ENCODE measurements at regions not wholly inside any gene's neighbourhood (a gene's known extent, or its start where the extent isn't known, plus 50 kb on each side); places are given as distances from the start of the nearest gene placed in this dataset.

DNA sequence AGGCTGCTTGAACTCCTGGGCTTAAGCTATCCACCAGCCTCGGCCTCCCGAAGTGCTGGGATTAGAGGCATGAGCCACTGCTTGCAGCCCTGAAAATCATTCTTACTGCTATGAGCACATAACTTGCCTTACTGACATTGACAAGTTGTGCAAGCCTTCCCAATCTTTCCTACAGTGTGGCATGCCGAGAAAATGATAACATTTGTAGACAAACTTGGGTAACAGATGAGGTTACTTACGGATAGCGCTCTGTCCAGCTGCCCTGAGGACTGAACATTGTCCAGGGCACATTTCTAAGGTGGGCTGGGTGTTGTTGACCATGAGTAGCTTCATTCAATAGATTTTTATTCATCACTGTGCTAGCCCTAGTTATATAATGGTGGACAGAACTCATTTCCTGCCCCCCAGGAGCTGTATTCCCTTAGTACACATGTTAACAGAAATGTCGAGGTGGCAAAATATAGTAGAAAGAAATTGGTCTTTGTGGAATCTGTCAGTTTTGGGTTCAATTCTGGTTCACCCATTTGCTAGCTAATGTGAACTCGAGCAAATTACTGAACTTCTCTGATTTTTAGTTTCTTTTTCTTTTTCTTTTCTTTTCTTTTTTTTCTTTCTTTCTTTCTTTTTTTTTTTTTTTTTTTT lies 118.4 kb upstream of the AKIRIN2 start:
- TF ChIP-seq, protein P1, sequence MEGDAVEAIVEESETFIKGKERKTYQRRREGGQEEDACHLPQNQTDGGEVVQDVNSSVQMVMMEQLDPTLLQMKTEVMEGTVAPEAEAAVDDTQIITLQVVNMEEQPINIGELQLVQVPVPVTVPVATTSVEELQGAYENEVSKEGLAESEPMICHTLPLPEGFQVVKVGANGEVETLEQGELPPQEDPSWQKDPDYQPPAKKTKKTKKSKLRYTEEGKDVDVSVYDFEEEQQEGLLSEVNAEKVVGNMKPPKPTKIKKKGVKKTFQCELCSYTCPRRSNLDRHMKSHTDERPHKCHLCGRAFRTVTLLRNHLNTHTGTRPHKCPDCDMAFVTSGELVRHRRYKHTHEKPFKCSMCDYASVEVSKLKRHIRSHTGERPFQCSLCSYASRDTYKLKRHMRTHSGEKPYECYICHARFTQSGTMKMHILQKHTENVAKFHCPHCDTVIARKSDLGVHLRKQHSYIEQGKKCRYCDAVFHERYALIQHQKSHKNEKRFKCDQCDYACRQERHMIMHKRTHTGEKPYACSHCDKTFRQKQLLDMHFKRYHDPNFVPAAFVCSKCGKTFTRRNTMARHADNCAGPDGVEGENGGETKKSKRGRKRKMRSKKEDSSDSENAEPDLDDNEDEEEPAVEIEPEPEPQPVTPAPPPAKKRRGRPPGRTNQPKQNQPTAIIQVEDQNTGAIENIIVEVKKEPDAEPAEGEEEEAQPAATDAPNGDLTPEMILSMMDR (conservative IDR thresholded peaks at IDR 0.05; ENCODE audit: low read depth, low read length) = no peak
- no peak for DNase-seq (ENCODE audit: low read depth)

DNA sequence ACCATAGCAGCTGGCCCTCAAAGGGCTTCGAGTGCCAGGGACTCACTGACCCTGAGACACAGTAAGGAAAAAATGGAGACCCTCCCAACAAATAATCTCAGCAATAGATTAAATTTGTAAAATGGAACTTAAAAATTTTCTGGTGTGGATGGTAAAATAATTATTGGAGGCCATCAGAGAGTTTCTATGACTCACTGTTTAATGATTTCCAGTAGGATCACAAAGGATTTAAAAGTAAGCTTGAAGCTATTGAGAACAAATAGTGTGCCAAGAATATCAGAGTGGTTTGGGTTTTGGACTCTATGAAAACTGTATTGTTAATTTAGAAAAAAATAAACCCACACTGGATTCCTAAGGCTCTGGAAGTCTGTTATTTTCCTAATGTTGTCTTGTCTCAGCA lies 115.2 kb upstream of the AKIRIN2 start:
- TF ChIP-seq, protein P1 (conservative IDR thresholded peaks at IDR 0.05; ENCODE audit: low read depth, low read length) = no peak
- DNase-seq (ENCODE audit: low read depth) = peak; percentile 23
- no peak overlapping the region for H3K4me3 ChIP-seq (ENCODE audit: low read length)

More for the DNA sequence above, 118.4 kb upstream of the AKIRIN2 start:
- H3K4me3 ChIP-seq (ENCODE audit: low read length) = no peak overlapping the region

DNA sequence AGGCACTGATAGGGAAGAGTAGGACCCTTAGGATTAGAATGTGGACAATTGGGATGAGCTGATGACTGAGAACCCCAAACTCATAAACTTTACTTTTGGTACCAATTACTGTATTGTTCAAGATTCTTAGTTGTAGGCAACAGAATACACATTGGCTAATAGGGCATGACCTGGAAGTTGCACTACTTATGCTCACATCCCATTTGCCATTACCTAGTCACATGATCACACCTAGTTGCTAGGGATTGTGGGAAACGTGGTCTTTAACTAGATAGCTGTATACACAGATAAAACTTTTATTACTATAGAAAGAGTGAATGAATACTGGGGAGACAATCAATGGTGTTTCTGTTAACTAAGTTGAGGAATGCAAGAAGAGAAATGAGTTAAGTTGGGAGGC lies 113.4 kb upstream of the AKIRIN2 start:
- TF ChIP-seq, protein P1 (conservative IDR thresholded peaks at IDR 0.05; ENCODE audit: low read depth, low read length) = no peak
- DNase-seq (ENCODE audit: low read depth) = no peak
- H3K4me3 ChIP-seq (ENCODE audit: low read length) = no peak overlapping the region

DNA sequence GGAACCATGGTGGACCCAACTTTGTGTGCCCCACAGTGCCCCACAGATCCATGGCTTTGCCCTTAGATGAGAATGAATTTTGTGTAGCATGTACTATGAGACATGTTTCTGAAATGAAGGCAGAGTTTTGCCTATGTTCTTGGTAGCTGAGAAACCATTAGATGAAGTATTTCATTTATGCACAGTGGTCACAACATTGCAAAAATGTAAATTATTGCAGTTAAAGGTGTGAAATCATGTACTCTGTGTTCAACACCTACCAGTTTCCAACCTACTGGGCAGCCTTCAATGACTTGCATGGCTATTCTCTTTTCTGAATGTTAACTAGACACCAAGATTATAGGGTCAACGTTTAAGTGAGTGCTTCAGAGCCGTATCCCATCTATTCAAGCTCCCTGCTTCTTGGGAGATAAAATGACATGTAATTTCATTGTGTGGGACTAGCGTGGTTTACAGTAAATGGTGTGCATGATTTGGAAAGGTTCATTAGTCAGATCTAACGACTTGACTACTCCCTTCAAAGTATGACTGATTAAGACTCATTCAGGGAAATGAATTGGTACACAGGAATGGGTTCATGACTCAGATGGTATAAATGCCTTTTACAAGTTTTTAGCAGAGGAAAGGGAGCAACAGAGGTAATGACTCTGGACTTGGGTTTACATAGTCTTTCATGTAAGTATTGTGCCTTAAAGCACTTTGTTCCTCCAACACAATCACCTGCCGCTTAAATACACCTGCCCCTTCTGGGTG lies 106.1 kb upstream of the AKIRIN2 start:
- TF ChIP-seq, protein P1 (conservative IDR thresholded peaks at IDR 0.05; ENCODE audit: low read depth, low read length) = no peak
- H3K4me3 ChIP-seq (ENCODE audit: low read length) = no peak overlapping the region
- DNase-seq (ENCODE audit: low read depth) = no peak

DNA sequence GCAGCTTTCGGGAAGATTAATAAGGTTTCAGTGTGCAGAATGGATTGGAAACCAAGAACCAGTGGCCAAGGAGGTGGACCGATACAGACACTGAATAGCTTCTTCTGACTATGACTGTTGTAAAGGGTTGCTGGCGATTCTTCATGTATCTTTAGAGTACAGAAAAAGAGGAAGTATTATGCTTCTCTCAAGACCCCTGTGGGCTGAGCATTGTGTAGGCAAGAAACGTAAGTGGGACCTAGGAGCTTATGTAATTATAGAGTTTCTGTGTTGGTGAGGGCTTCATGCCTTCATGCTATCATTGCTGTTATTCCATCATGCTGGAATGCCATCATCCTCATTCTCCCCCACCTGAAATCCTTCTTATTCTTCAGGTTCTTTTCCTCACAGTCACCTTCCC lies 105.4 kb upstream of the AKIRIN2 start:
- H3K4me3 ChIP-seq (ENCODE audit: low read length) = no peak overlapping the region
- no peak for DNase-seq (ENCODE audit: low read depth)
- TF ChIP-seq, protein P1 (conservative IDR thresholded peaks at IDR 0.05; ENCODE audit: low read depth, low read length) = no peak

DNA sequence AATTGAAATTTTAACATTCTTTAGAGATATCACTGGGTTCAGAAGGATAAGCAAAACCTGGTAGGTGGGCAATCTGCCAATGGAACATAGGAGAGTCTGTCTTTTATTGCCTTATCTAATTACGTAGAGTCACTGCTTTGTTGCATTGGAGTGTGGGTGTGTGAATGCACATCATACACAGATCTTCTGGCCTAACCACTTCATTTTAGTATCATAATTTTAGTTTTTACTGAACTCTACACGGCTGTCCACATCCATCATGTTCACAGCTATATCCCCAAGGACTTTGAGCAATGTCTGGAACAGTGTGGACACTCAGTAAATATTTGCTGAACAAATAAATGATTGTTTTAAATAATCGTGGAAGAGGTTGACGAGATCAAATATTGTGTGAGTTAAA lies 104.6 kb upstream of the AKIRIN2 start:
- DNase-seq (ENCODE audit: low read depth) = no peak
- no peak overlapping the region for H3K4me3 ChIP-seq (ENCODE audit: low read length)
- TF ChIP-seq, protein P1 (conservative IDR thresholded peaks at IDR 0.05; ENCODE audit: low read depth, low read length) = no peak

DNA sequence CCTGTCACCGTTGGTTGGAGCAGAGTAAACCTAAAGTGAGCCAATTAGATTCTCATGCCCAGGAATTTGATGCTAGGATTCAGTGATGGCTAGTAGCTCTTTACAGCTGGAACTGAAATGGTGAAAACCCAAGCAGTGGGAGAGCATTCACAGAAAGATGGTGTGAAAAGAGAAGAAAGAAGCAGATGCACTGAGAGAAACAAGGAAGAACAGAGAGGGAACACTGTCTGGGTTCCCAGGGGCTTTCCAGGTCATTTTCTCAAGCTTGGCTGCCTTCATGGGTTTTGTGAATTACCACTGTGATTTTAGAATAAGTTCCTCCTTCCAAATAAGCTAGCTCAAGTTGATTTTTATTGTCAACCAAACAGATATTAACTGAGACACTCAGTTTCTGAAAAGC lies 104.1 kb upstream of the AKIRIN2 start:
- no peak overlapping the region for H3K4me3 ChIP-seq (ENCODE audit: low read length)
- no peak for DNase-seq (ENCODE audit: low read depth)
- TF ChIP-seq, protein P1 (conservative IDR thresholded peaks at IDR 0.05; ENCODE audit: low read depth, low read length) = no peak
